ENCODE measurements at regions not wholly inside any gene's neighbourhood (a gene's known extent, or its start where the extent isn't known, plus 50 kb on each side); places are given as distances from the start of the nearest gene placed in this dataset.

DNA sequence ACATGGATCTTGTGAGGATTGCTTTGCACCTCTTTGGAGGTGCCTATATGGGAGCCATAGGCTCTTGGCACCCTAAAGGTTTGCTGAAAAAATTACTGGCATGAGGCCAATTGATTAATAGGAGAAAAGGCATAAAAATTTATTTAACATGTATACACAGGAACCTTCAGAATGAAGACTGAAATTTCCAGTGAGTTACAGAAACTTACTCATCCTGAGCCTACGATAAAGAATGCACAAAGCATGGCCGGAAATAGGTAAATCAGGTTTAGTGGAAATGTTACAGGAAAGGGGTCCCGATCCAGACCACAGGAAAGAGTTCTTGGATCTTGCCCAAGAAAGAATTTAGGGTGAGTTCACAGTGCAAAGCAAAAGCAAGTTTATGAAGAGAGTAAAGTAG lies 625.3 kb downstream of the MMUT start (continued):
- TF ChIP-seq, protein P1, sequence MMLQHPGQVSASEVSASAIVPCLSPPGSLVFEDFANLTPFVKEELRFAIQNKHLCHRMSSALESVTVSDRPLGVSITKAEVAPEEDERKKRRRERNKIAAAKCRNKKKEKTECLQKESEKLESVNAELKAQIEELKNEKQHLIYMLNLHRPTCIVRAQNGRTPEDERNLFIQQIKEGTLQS (IDR thresholded peaks at IDR 0.05; ENCODE audit: borderline replicate concordance, extremely low read depth, low read depth, low read length): no peak
- TF ChIP-seq, protein P2, sequence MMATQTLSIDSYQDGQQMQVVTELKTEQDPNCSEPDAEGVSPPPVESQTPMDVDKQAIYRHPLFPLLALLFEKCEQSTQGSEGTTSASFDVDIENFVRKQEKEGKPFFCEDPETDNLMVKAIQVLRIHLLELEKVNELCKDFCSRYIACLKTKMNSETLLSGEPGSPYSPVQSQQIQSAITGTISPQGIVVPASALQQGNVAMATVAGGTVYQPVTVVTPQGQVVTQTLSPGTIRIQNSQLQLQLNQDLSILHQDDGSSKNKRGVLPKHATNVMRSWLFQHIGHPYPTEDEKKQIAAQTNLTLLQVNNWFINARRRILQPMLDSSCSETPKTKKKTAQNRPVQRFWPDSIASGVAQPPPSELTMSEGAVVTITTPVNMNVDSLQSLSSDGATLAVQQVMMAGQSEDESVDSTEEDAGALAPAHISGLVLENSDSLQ (IDR thresholded peaks at IDR 0.05): no peak

- no TSS peak for BruUV-seq (replicated peaks)
- intact Hi-C loops (cut with micrococcal nuclease; ENCODE audit: unreplicated experiment) (no loop called here), in situ Hi-C loops (cut with MboI) (no loop called here)
- ATAC-seq (no peak), FAIRE-seq (no peak), DNase-seq (ENCODE audit: low read depth, low spot score) (no peak)
- Histone ChIP-seq H3K9ac (ENCODE audit: control insufficient read depth, insufficient read depth, low read length) (no peak overlapping the region), H4K20me1 (ENCODE audit: control insufficient read depth, insufficient read depth) (no peaks in the 10 kb centered on the region), H3K9me3 (replicated peaks; ENCODE audit: control insufficient read depth, insufficient read depth, low read length) (no peaks in the 10 kb centered on the region), H3K27ac (ENCODE audit: control insufficient read depth, insufficient read depth) (no peak overlapping the region), H2AFZ (ENCODE audit: control insufficient read depth, low read depth, low read length) (no peak overlapping the region), H3K27me3 (replicated peaks in 1 of 2; ENCODE audit: control insufficient read depth in 2 of 2, insufficient read depth in 2 of 2, low read length in 1 of 2) (no peaks in the 10 kb centered on the region), H3K4me3 (no peak overlapping the region), H3K4me2 (ENCODE audit: control insufficient read depth, insufficient read depth) (no peak overlapping the region), H3K4me1 (ENCODE audit: control insufficient read depth, insufficient read depth, low read length) (no peaks in the 10 kb centered on the region), H3K36me3 (ENCODE audit: control insufficient read depth in 2 of 2, insufficient read depth in 2 of 2, low read length in 1 of 2) (no peaks in the 10 kb centered on the region), H3K79me2 (ENCODE audit: control insufficient read depth, insufficient read depth, low read length) (no peaks in the 10 kb centered on the region)
- RAD21 ChIA-PET (ENCODE audit: unreplicated experiment): no interaction called here
- SMC1A ChIA-PET (ENCODE audit: uncharacterized antibody, unreplicated experiment): interaction anchor here (0.6 kb wide), 1 partner anchor 90 kb away, joined by 3 read pairs; no protein-coding TSS in a partner anchor
- 28% methylated on average over 2 of the region's 2 CpGs for WGBS (ENCODE audit: insufficient coverage, insufficient replicate concordance, low lambda C conversion rate, missing lambda C conversion rate)
- POLR2A ChIA-PET: no interaction called here
- TF ChIP-seq NR2F1 (conservative IDR thresholded peaks at IDR 0.05): 0 out of 2 replicates have a peak, but pooled peaks have one; percentile 19
- TF ChIP-seq BRCA1 (IDR thresholded peaks at IDR 0.05; ENCODE audit: low read depth, low read length): no peak
- CTCF ChIA-PET: no interaction called here
Observed at GRCh38 chr6:48835421-48835958, 627.6 kb downstream of the MMUT start.

- intact Hi-C loops (cut with micrococcal nuclease; ENCODE audit: unreplicated experiment) (no loop called here), in situ Hi-C loops (cut with MboI) (no loop called here)
- H3K36me3 ChIP-seq (ENCODE audit: control insufficient read depth in 2 of 2, insufficient read depth in 2 of 2, low read length in 1 of 2): no peaks in the 10 kb centered on the region
- TF ChIP-seq ZNF207 (IDR thresholded peaks at IDR 0.05; ENCODE audit: borderline replicate concordance) (no peak), TCF3 (IDR thresholded peaks at IDR 0.05; ENCODE audit: borderline replicate concordance, insufficient read depth, low read depth, low read length) (no peak), NR2C2 (IDR thresholded peaks at IDR 0.05; ENCODE audit: borderline replicate concordance, control insufficient read depth, insufficient read length, low read depth) (no peak), NR2C1 (IDR thresholded peaks at IDR 0.05) (no peak), HCFC1 (IDR thresholded peaks at IDR 0.05; ENCODE audit: low read length) (no peak)
- no peak overlapping the region for H3K9ac ChIP-seq (ENCODE audit: control insufficient read depth, insufficient read depth, low read length)
- CTCF ChIA-PET: no interaction called here
- POLR2A ChIA-PET: no interaction called here
- RAD21 ChIA-PET (ENCODE audit: unreplicated experiment): no interaction called here
- no peak overlapping the region for H3K4me2 ChIP-seq (ENCODE audit: control insufficient read depth, insufficient read depth)
- no peaks in the 10 kb centered on the region for H3K27me3 ChIP-seq (replicated peaks in 1 of 2; ENCODE audit: control insufficient read depth in 2 of 2, insufficient read depth in 2 of 2, low read length in 1 of 2)
- H3K4me1 ChIP-seq (ENCODE audit: control insufficient read depth, insufficient read depth, low read length): no peaks in the 10 kb centered on the region
- FAIRE-seq: no peak
- H3K27ac ChIP-seq (ENCODE audit: control insufficient read depth, insufficient read depth): no peak overlapping the region
- SMC1A ChIA-PET (ENCODE audit: uncharacterized antibody, unreplicated experiment): interaction anchor here (0.6 kb wide), 2 partner anchors 89 to 424 kb away, joined by 3 to 4 read pairs; no protein-coding TSS in a partner anchor
- H4K20me1 ChIP-seq (ENCODE audit: control insufficient read depth, insufficient read depth): no peaks in the 10 kb centered on the region
- BruUV-seq (replicated peaks): no TSS peak
- H3K9me3 ChIP-seq (replicated peaks; ENCODE audit: control insufficient read depth, insufficient read depth, low read length): no peaks in the 10 kb centered on the region
- no peak for DNase-seq (ENCODE audit: low read depth, low spot score)
- H2AFZ ChIP-seq (ENCODE audit: control insufficient read depth, low read depth, low read length): no peak overlapping the region
- no peak overlapping the region for H3K4me3 ChIP-seq
- ATAC-seq: no peak
- H3K79me2 ChIP-seq (ENCODE audit: control insufficient read depth, insufficient read depth, low read length): no peaks in the 10 kb centered on the region
Observed at GRCh38 chr6:48834706-48835105, 628.3 kb downstream of the MMUT start.

Measured in GM12878 (cell line).